Stimulated activated CD8-positive, alpha-beta memory T cell treated with anti-CD3 and anti-CD28 coated beads, Interleukin-2, amount 100 ng/mL, for 48 hours (primary cell): ENCODE measurements at regions not wholly inside any gene's neighbourhood (a gene's known extent, or its start where the extent isn't known, plus 50 kb on each side); places are given as distances from the start of the nearest gene placed in this dataset.
"Not testable (repeated sequence)": the region's sequence is repeated elsewhere in the genome, so short reads cannot be mapped to it uniquely, and the experiment has no call there.

Experiments
- DNase-seq, 2 donors: peaks; one replicate each; pipeline ENCODE4 v3.0.0-alpha.2; 2020; ENCODE audit warnings: low read depth in 2 of 2

- DNase-seq, result no peak
Observed at GRCh38 chr7:142501434-142501833, 243.6 kb upstream of the PRSS58 start.

- no peak for DNase-seq
Observed at GRCh38 chr7:142500366-142500765, 242.5 kb upstream of the PRSS58 start.

- no peak for DNase-seq
Observed at GRCh38 chr7:142499635-142500034, 241.8 kb upstream of the PRSS58 start.

- DNase-seq, result no peak
Observed at GRCh38 chr7:142498364-142498763, 240.5 kb upstream of the PRSS58 start.

- no peak for DNase-seq
Observed at GRCh38 chr7:142496545-142496991, 238.7 kb upstream of the PRSS58 start.

GRCh38 chr7:142495879-142496278 is 238.0 kb upstream of the PRSS58 start:
- not testable (repeated sequence) for DNase-seq

GRCh38 chr7:142495301-142495700 is 237.4 kb upstream of the PRSS58 start:
- DNase-seq, result not testable (repeated sequence)

GRCh38 chr7:142494021-142494420 is 236.2 kb upstream of the PRSS58 start:
- no peak for DNase-seq

GRCh38 chr7:142488842-142489241 is 231.0 kb upstream of the PRSS58 start:
- DNase-seq, result no peak

GRCh38 chr7:142488036-142488633 is 230.3 kb upstream of the PRSS58 start:
- DNase-seq, result no peak

- not testable (repeated sequence) for DNase-seq
Observed at GRCh38 chr7:142487565-142487964, 229.7 kb upstream of the PRSS58 start.

GRCh38 chr7:142487124-142487523 is 229.3 kb upstream of the PRSS58 start:
- DNase-seq, result no peak

GRCh38 chr7:142485617-142486226 is 227.9 kb upstream of the PRSS58 start:
- no peak for DNase-seq

- no peak for DNase-seq
Observed at GRCh38 chr7:142483659-142484317, 225.9 kb upstream of the PRSS58 start.

GRCh38 chr7:142482891-142483658 is 225.2 kb upstream of the PRSS58 start:
- DNase-seq, result peak; percentile 26 to 37

GRCh38 chr7:142481548-142481947 is 223.7 kb upstream of the PRSS58 start:
- no peak for DNase-seq

- no peak for DNase-seq
Observed at GRCh38 chr7:142478479-142479220, 220.8 kb upstream of the PRSS58 start.

- not testable (repeated sequence) for DNase-seq
Observed at GRCh38 chr7:142477801-142478200, 219.9 kb upstream of the PRSS58 start.

- DNase-seq, result no peak
Observed at GRCh38 chr7:142477079-142477651, 219.3 kb upstream of the PRSS58 start.

- no peak for DNase-seq
Observed at GRCh38 chr7:142476077-142476476, 218.2 kb upstream of the PRSS58 start.

- no peak for DNase-seq
Observed at GRCh38 chr7:142471820-142472219, 214.0 kb upstream of the PRSS58 start.

GRCh38 chr7:142470544-142470830 is 212.6 kb upstream of the PRSS58 start:
- DNase-seq, result no peak
